ENCODE measurements at regions not wholly inside any gene's neighbourhood (a gene's known extent, or its start where the extent isn't known, plus 50 kb on each side); places are given as distances from the start of the nearest gene placed in this dataset.
"Not testable (repeated sequence)": the region's sequence is repeated elsewhere in the genome, so short reads cannot be mapped to it uniquely, and the experiment has no call there.

GRCh38 chr4:23956601-23957364, 66.9 kb upstream of the PPARGC1A start:
- no peak overlapping the region for H3K4me3 ChIP-seq (ENCODE audit: low read length)
- H3K36me3 ChIP-seq (ENCODE audit: insufficient read depth, low read depth, low read length): no peaks in the 10 kb centered on the region

GRCh38 chr4:23952258-23952657, 62.4 kb upstream of the PPARGC1A start:
- Histone ChIP-seq H3K27me3 (ENCODE audit: insufficient read depth, low read length) (no peaks in the 10 kb centered on the region), H3K27ac (ENCODE audit: low read length) (no peak overlapping the region), H3K4me1 (ENCODE audit: insufficient read depth, low read length) (peaks cover 10% of the 10 kb centered on the region; the same call in 1 of the 2 replicates), H3K36me3 (ENCODE audit: insufficient read depth, low read depth, low read length) (no peaks in the 10 kb centered on the region), H3K9ac (ENCODE audit: low read depth, low read length) (no peak overlapping the region), H3K4me3 (ENCODE audit: low read length) (no peak overlapping the region), H3K9me3 (ENCODE audit: insufficient read depth, low read depth, low read length) (no peaks in the 10 kb centered on the region)

More at GRCh38 chr4:23956601-23957364, 66.9 kb upstream of the PPARGC1A start:
- H3K4me1 ChIP-seq (ENCODE audit: insufficient read depth, low read length): no peaks in the 10 kb centered on the region
- no peaks in the 10 kb centered on the region for H3K27me3 ChIP-seq (ENCODE audit: insufficient read depth, low read length)
- no peak overlapping the region for H3K9ac ChIP-seq (ENCODE audit: low read depth, low read length)
- H3K9me3 ChIP-seq (ENCODE audit: insufficient read depth, low read depth, low read length): no peaks in the 10 kb centered on the region
- H3K27ac ChIP-seq (ENCODE audit: low read length): no peak overlapping the region

- H3K4me1 ChIP-seq (ENCODE audit: insufficient read depth, low read length): peaks cover 15% of the 10 kb centered on the region; the same call in 1 of the 2 replicates
- no peaks in the 10 kb centered on the region for H3K9me3 ChIP-seq (ENCODE audit: insufficient read depth, low read depth, low read length)
- no peak overlapping the region for H3K9ac ChIP-seq (ENCODE audit: low read depth, low read length)
- no peaks in the 10 kb centered on the region for H3K27me3 ChIP-seq (ENCODE audit: insufficient read depth, low read length)
- no peak overlapping the region for H3K27ac ChIP-seq (ENCODE audit: low read length)
- H3K36me3 ChIP-seq (ENCODE audit: insufficient read depth, low read depth, low read length): no peaks in the 10 kb centered on the region
- H3K4me3 ChIP-seq (ENCODE audit: low read length): no peak overlapping the region
These were observed 58.0 kb upstream of the PPARGC1A start for GRCh38 chr4:23947826-23948225.

- Histone ChIP-seq H3K4me3 (ENCODE audit: low read length) (no peak overlapping the region), H3K27me3 (ENCODE audit: insufficient read depth, low read length) (no peaks in the 10 kb centered on the region), H3K9ac (ENCODE audit: low read depth, low read length) (no peak overlapping the region), H3K4me1 (ENCODE audit: insufficient read depth, low read length) (peaks cover 15% of the 10 kb centered on the region; the same call in 1 of the 2 replicates), H3K9me3 (ENCODE audit: insufficient read depth, low read depth, low read length) (no peaks in the 10 kb centered on the region), H3K27ac (ENCODE audit: low read length) (no peak overlapping the region), H3K36me3 (ENCODE audit: insufficient read depth, low read depth, low read length) (no peaks in the 10 kb centered on the region)
These were observed 56.5 kb upstream of the PPARGC1A start for GRCh38 chr4:23946299-23946698.

GRCh38 chr4:23945451-23946017, 55.7 kb upstream of the PPARGC1A start:
- no peaks in the 10 kb centered on the region for H3K36me3 ChIP-seq (ENCODE audit: insufficient read depth, low read depth, low read length)
- no peak overlapping the region for H3K27ac ChIP-seq (ENCODE audit: low read length)
- no peaks in the 10 kb centered on the region for H3K9me3 ChIP-seq (ENCODE audit: insufficient read depth, low read depth, low read length)
- H3K9ac ChIP-seq (ENCODE audit: low read depth, low read length): no peak overlapping the region
- H3K4me3 ChIP-seq (ENCODE audit: low read length): no peak overlapping the region
- H3K27me3 ChIP-seq (ENCODE audit: insufficient read depth, low read length): no peaks in the 10 kb centered on the region
- peaks cover 15% of the 10 kb centered on the region; the same call in 1 of the 2 replicates for H3K4me1 ChIP-seq (ENCODE audit: insufficient read depth, low read length)

- H3K9ac ChIP-seq (ENCODE audit: low read depth, low read length); H3K27ac ChIP-seq (ENCODE audit: low read length); H3K4me1 ChIP-seq (ENCODE audit: insufficient read depth, low read length); H3K4me3 ChIP-seq (ENCODE audit: low read length); H3K9me3 ChIP-seq (ENCODE audit: insufficient read depth, low read depth, low read length); H3K27me3 ChIP-seq (ENCODE audit: insufficient read depth, low read length); H3K36me3 ChIP-seq (ENCODE audit: insufficient read depth, low read depth, low read length): not testable (repeated sequence)
These were observed 54.7 kb upstream of the PPARGC1A start for GRCh38 chr4:23944556-23944955.

GRCh38 chr4:23943478-23943877, 53.6 kb upstream of the PPARGC1A start:
- Histone ChIP-seq H3K36me3 (ENCODE audit: insufficient read depth, low read depth, low read length) (no peaks in the 10 kb centered on the region), H3K27me3 (ENCODE audit: insufficient read depth, low read length) (no peaks in the 10 kb centered on the region), H3K4me3 (ENCODE audit: low read length) (no peak overlapping the region), H3K27ac (ENCODE audit: low read length) (no peak overlapping the region), H3K4me1 (ENCODE audit: insufficient read depth, low read length) (peaks cover 5% of the 10 kb centered on the region; the same call in 1 of the 2 replicates), H3K9ac (ENCODE audit: low read depth, low read length) (no peak overlapping the region), H3K9me3 (ENCODE audit: insufficient read depth, low read depth, low read length) (no peaks in the 10 kb centered on the region)

- peaks cover 5% of the 10 kb centered on the region; the same call in 1 of the 2 replicates for H3K4me1 ChIP-seq (ENCODE audit: insufficient read depth, low read length)
These were observed 52.6 kb upstream of the PPARGC1A start for GRCh38 chr4:23942471-23942870.

More at GRCh38 chr4:23942471-23942870, 52.6 kb upstream of the PPARGC1A start:
- Histone ChIP-seq H3K27ac (ENCODE audit: low read length) (no peak overlapping the region), H3K27me3 (ENCODE audit: insufficient read depth, low read length) (no peaks in the 10 kb centered on the region), H3K9me3 (ENCODE audit: insufficient read depth, low read depth, low read length) (no peaks in the 10 kb centered on the region), H3K9ac (ENCODE audit: low read depth, low read length) (no peak overlapping the region), H3K4me3 (ENCODE audit: low read length) (no peak overlapping the region), H3K36me3 (ENCODE audit: insufficient read depth, low read depth, low read length) (no peaks in the 10 kb centered on the region)
